Right atrium auricular region (tissue), 2 donors: ENCODE measurements at regions not wholly inside any gene's neighbourhood (a gene's known extent, or its start where the extent isn't known, plus 50 kb on each side); places are given as distances from the start of the nearest gene placed in this dataset.

Source experiments
- DNase-seq: peaks from one replicate; pipeline ENCODE4 v3.0.0-alpha.2; 2019; ENCODE audit warnings: low spot score
- H3K27ac ChIP-seq, 2 donors: fragments of 200-600 bp; sonication (generic); 1 replicate in 1 of 2; 2 replicates in 1 of 2; pipeline ENCODE4 v1.5.1; 2016 to 2019
- H3K27me3 ChIP-seq, 2 donors: fragments of 200-600 bp; sonication (generic); one replicate each; pipeline versions ENCODE4 v1.5.1 to v1.6.0; 2017 to 2019
- H3K36me3 ChIP-seq: fragments of 200-600 bp; sonication (generic); one replicate; pipeline ENCODE4 v1.5.1; 2016
- H3K4me1 ChIP-seq, 2 donors: fragments of 200-600 bp; sonication (generic); one replicate each; pipeline versions ENCODE4 v1.5.1 to v1.6.0; 2017 to 2019
- H3K4me3 ChIP-seq, 2 donors: fragments of 200-600 bp; sonication (generic); 1 replicate in 1 of 2; 2 replicates in 1 of 2; pipeline ENCODE4 v1.5.1; 2017 to 2019; ENCODE audit warnings: mild to moderate bottlenecking in 1 of 2, moderate library complexity in 1 of 2
- H3K9me3 ChIP-seq, 2 donors: fragments of 200-600 bp; sonication (generic); one replicate each; pipeline ENCODE4 v1.5.1; 2019
- CTCF ChIP-seq, 2 donors: fragments of 200-600 bp; sonication (generic); IDR thresholded peaks; one replicate each; pipeline ENCODE4 v1.5.1; 2019; ENCODE audit warnings: antibody characterized with exemption in 2 of 2

DNA sequence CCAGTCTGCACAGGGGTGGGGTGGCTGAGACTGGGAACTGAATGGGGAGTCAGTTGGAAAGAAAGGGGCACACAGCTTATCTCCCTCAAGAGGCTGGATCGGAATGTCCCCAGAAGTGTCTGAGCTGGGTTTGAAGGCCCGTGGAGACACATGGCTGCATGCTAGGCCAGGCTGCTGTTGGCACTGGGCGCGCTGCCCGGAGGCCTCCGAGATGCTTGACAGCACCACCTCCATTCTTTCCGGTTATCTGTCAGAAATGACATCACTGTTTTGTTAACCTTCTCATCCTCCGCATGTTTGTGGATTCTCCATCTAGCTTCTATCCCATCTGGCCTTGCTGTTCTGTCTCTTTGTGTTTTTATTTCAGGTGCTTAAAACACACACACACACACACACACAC, 85.5 kb downstream of the APIP start:
- Histone ChIP-seq H3K4me1 (peaks cover 0 to 7% of the 10 kb centered on the region in 2 donors), H3K4me3 (no peak overlapping the region), H3K36me3 (no peaks in the 10 kb centered on the region), H3K27ac (no peak overlapping the region), H3K27me3 (no peaks in the 10 kb centered on the region), H3K9me3 (no peaks in the 10 kb centered on the region)
- no peak for DNase-seq
- no peak for TF ChIP-seq CTCF (IDR thresholded peaks at IDR 0.05)

- Histone ChIP-seq H3K27me3 (no peaks in the 10 kb centered on the region), H3K4me1 (peaks cover 0 to 7% of the 10 kb centered on the region in 2 donors), H3K9me3 (no peaks in the 10 kb centered on the region), H3K27ac (no peak overlapping the region), H3K36me3 (no peaks in the 10 kb centered on the region), H3K4me3 (no peak overlapping the region)
- TF ChIP-seq CTCF (IDR thresholded peaks at IDR 0.05) = no peak
- DNase-seq = no peak
These were observed 86.1 kb downstream of the APIP start for GRCh38 chr11:34830035-34830434.

DNA sequence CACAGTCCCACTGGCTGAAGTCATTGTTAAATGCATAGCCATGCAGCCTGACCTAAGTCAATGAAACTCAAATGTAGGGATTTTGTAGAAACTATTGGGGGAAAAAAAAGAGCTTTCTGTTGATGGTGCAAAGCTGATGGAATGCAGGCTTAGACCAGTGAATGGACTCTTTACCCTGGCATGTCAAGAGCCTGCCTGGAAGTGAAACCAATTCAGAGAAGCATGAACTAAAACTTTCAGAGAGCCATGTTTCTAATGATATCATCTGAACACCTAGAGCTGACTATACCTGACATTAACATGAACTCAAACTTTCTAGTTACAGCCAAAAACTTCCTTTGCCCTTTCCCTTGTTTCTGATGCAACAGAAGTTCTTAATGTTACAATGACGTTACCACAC, 89.0 kb downstream of the APIP start:
- Histone ChIP-seq H3K27me3 (no peaks in the 10 kb centered on the region), H3K9me3 (no peaks in the 10 kb centered on the region), H3K4me1 (peaks cover 0 to 7% of the 10 kb centered on the region in 2 donors), H3K27ac (no peak overlapping the region), H3K36me3 (no peaks in the 10 kb centered on the region), H3K4me3 (no peak overlapping the region)
- no peak for TF ChIP-seq CTCF (IDR thresholded peaks at IDR 0.05)
- DNase-seq = no peak

DNA sequence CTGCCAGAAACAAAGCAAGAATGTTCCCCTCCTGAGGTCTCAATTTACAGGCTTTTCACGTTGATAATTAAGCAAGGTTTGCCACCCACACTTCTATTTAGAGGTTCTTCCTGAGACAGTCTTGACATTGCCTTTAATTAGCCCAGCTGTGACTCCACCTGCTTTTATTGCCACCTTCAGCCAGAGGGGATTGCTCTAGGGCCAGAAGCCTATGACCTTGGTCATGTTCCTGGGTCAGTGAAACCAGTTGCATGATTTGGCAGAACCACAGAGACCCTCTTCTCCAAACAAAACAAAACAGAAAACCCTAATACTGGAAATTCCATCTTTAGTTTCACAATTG, 89.8 kb downstream of the APIP start:
- no peak for TF ChIP-seq CTCF (IDR thresholded peaks at IDR 0.05)
- Histone ChIP-seq H3K27ac (no peak overlapping the region), H3K4me3 (no peak overlapping the region), H3K27me3 (no peaks in the 10 kb centered on the region), H3K4me1 (peaks cover 0 to 7% of the 10 kb centered on the region in 2 donors), H3K9me3 (no peaks in the 10 kb centered on the region), H3K36me3 (no peaks in the 10 kb centered on the region)
- DNase-seq = no peak

DNA sequence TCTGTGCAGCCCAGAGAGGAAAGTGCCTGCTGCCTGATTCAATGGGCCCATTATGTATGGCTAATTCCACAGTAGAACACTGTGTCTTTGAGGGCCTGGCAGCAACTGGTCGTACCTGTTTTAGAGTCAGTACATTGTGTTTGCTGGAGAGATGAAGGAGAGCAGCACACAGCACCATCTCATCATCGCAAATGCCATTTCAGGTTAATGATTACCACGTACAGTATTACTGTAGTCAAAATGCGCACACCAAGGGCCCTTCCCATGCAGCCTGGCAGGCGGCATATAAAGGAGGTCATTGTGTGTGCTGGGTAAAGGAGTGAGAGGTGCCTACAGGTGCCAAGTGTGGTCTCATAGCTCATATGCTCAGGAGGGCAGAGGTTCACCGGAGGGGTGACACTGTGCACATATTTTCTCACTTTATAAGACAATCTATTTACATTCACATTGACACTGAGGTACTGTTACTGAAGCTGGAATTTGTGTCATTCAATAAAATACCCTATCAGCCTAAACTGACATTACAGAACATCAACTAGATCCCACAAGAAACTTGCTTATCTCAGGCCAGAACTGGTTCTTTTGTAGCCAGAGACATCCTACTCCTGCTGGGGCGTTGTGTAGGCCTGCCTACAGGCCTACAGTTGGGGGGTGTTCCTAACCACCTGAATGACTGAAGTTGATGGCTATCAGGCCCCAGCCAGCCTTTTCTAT, 90.4 kb downstream of the APIP start:
- DNase-seq = no peak
- H3K4me3 ChIP-seq = no peak overlapping the region

More for the DNA sequence above, 90.4 kb downstream of the APIP start:
- peaks cover 0 to 7% of the 10 kb centered on the region in 2 donors for H3K4me1 ChIP-seq
- no peaks in the 10 kb centered on the region for H3K27me3 ChIP-seq
- no peak for TF ChIP-seq CTCF (IDR thresholded peaks at IDR 0.05)
- no peaks in the 10 kb centered on the region for H3K36me3 ChIP-seq
- H3K9me3 ChIP-seq = no peaks in the 10 kb centered on the region
- H3K27ac ChIP-seq = no peak overlapping the region
